ENCODE measurements at regions not wholly inside any gene's neighbourhood (a gene's known extent, or its start where the extent isn't known, plus 50 kb on each side); places are given as distances from the start of the nearest gene placed in this dataset.

GRCh38 chr9:134229466-134230091 is 65.2 kb upstream of the RNU6ATAC start:
- Histone ChIP-seq H4K20me1 (ENCODE audit: insufficient read depth, low read length) (no peaks in the 10 kb centered on the region), H3K27me3 (ENCODE audit: insufficient read depth, low read length) (peaks cover 9% of the 10 kb centered on the region; the same call in 1 of the 2 replicates), H3F3A (ENCODE audit: insufficient read depth, low read length) (no peaks in the 10 kb centered on the region), H2AFZ (ENCODE audit: low read length) (no peak overlapping the region), H3K9me2 (ENCODE audit: low read depth, low read length) (no peaks in the 10 kb centered on the region), H3K9ac (ENCODE audit: low read length) (no peak overlapping the region), H3K4me1 (ENCODE audit: insufficient read depth, low read length, severe bottlenecking) (peaks cover 25% of the 10 kb centered on the region), H3K4me3 (ENCODE audit: low read depth, low read length, poor library complexity, severe bottlenecking) (no peak overlapping the region), H3K79me2 (ENCODE audit: insufficient read depth, low read length) (no peaks in the 10 kb centered on the region), H3K9me3 (ENCODE audit: low read length) (no peaks in the 10 kb centered on the region), H3K36me3 (ENCODE audit: insufficient read depth, low read length) (no peaks in the 10 kb centered on the region), H3K27ac (ENCODE audit: low read depth, low read length, poor library complexity, severe bottlenecking) (no peak overlapping the region), H3K4me2 (ENCODE audit: low read length) (no peak overlapping the region)
- TF ChIP-seq EZH2 (IDR thresholded peaks at IDR 0.05; ENCODE audit: borderline replicate concordance, low read length), result no peak
- TF ChIP-seq, protein P1, sequence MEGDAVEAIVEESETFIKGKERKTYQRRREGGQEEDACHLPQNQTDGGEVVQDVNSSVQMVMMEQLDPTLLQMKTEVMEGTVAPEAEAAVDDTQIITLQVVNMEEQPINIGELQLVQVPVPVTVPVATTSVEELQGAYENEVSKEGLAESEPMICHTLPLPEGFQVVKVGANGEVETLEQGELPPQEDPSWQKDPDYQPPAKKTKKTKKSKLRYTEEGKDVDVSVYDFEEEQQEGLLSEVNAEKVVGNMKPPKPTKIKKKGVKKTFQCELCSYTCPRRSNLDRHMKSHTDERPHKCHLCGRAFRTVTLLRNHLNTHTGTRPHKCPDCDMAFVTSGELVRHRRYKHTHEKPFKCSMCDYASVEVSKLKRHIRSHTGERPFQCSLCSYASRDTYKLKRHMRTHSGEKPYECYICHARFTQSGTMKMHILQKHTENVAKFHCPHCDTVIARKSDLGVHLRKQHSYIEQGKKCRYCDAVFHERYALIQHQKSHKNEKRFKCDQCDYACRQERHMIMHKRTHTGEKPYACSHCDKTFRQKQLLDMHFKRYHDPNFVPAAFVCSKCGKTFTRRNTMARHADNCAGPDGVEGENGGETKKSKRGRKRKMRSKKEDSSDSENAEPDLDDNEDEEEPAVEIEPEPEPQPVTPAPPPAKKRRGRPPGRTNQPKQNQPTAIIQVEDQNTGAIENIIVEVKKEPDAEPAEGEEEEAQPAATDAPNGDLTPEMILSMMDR (IDR thresholded peaks at IDR 0.05; ENCODE audit: low read length), result no peak

DNA sequence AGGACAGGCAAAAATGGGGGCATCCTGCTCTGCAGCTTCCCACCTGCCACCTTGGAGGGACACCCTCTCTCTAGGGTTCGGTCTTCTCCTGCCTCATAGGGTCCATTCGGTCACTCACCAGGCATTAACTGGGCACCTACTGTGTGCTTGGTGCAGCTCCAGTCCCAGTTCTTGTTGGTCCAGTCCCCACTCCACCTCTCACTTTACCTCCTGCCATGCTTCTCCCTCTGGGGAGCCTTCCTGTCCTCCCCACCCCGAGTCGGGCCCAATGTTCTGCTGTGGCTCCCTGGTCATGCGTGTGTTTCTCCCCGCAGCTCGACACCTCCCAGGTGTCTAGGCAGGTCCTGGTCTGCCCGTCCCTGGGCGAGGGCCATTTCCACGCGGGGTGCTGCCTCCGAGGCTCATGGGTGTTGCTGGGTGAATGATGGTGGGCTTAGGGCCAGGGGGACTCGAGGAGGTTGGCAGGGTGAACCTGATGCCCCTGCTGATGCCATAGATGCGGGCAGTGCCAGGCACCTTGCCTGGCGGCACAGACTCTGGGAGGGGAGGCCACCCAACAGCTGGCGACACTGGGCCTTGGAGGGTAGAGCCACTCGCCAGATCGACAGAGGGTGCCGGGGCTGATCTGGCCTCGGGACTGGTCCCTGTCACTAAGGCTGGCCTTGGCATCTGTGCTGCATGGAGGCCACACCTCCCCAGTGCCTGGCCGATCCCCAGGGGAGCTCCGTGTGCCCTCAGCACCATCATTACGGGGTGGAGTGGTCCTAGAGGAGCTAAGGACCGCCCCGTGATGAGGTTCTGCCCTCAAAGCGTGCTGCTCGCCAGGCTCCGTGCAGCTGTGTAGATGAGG is 66.0 kb upstream of the RNU6ATAC start:
- Histone ChIP-seq H3K9me3 (ENCODE audit: low read length) (no peaks in the 10 kb centered on the region), H3F3A (ENCODE audit: insufficient read depth, low read length) (no peaks in the 10 kb centered on the region), H3K27me3 (ENCODE audit: insufficient read depth, low read length) (peaks cover 9% of the 10 kb centered on the region; the same call in 1 of the 2 replicates), H3K9ac (ENCODE audit: low read length) (no peak overlapping the region), H2AFZ (ENCODE audit: low read length) (no peak overlapping the region), H3K36me3 (ENCODE audit: insufficient read depth, low read length) (no peaks in the 10 kb centered on the region), H3K79me2 (ENCODE audit: insufficient read depth, low read length) (no peaks in the 10 kb centered on the region), H3K4me2 (ENCODE audit: low read length) (no peak overlapping the region; the same call in 1 of the 2 replicates), H3K27ac (ENCODE audit: low read depth, low read length, poor library complexity, severe bottlenecking) (no peak overlapping the region), H3K4me1 (ENCODE audit: insufficient read depth, low read length, severe bottlenecking) (peaks cover 25% of the 10 kb centered on the region), H3K9me2 (ENCODE audit: low read depth, low read length) (no peaks in the 10 kb centered on the region), H4K20me1 (ENCODE audit: insufficient read depth, low read length) (no peaks in the 10 kb centered on the region), H3K4me3 (ENCODE audit: low read depth, low read length, poor library complexity, severe bottlenecking) (no peak overlapping the region)
- TF ChIP-seq, protein P1 (IDR thresholded peaks at IDR 0.05; ENCODE audit: low read length), result no peak
- no peak for TF ChIP-seq EZH2 (IDR thresholded peaks at IDR 0.05; ENCODE audit: borderline replicate concordance, low read length)

DNA sequence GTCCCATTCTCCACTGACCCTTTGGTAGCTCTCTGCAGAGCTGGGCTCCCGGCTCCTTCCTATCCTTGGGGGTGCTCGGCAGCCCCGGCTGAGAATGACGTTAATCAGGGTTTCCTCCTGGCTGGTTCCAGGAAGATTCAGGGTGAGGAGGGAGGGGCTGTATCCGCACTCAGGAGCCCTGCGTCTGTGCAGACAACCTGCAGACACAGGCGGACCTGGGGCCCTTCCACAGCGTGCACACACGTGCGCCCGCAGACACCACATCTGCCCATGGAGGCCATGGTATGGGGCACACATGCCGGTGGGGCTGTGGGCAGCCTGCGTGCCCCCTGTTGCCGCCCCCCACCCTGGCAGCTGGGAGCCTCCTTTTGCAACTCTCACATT is 66.6 kb upstream of the RNU6ATAC start:
- H3K4me3 ChIP-seq (ENCODE audit: low read depth, low read length, poor library complexity, severe bottlenecking), result no peak overlapping the region

More for the DNA sequence above, 66.6 kb upstream of the RNU6ATAC start:
- Histone ChIP-seq H3K9me2 (ENCODE audit: low read depth, low read length) (no peaks in the 10 kb centered on the region), H3K4me1 (ENCODE audit: insufficient read depth, low read length, severe bottlenecking) (peaks cover 30% of the 10 kb centered on the region), H3K9me3 (ENCODE audit: low read length) (no peaks in the 10 kb centered on the region), H3K27ac (ENCODE audit: low read depth, low read length, poor library complexity, severe bottlenecking) (no peak overlapping the region), H2AFZ (ENCODE audit: low read length) (no peak overlapping the region), H3F3A (ENCODE audit: insufficient read depth, low read length) (no peaks in the 10 kb centered on the region), H3K4me2 (ENCODE audit: low read length) (no peak overlapping the region; the same call in 1 of the 2 replicates), H3K79me2 (ENCODE audit: insufficient read depth, low read length) (no peaks in the 10 kb centered on the region), H3K27me3 (ENCODE audit: insufficient read depth, low read length) (peaks cover 9% of the 10 kb centered on the region; the same call in 1 of the 2 replicates), H3K9ac (ENCODE audit: low read length) (no peak overlapping the region), H4K20me1 (ENCODE audit: insufficient read depth, low read length) (no peaks in the 10 kb centered on the region), H3K36me3 (ENCODE audit: insufficient read depth, low read length) (no peaks in the 10 kb centered on the region)
- TF ChIP-seq EZH2 (IDR thresholded peaks at IDR 0.05; ENCODE audit: borderline replicate concordance, low read length), result no peak
- TF ChIP-seq, protein P1 (IDR thresholded peaks at IDR 0.05; ENCODE audit: low read length), result no peak
